Ectodermal cell (in vitro differentiated cells): ENCODE measurements at regions not wholly inside any gene's neighbourhood (a gene's known extent, or its start where the extent isn't known, plus 50 kb on each side); places are given as distances from the start of the nearest gene placed in this dataset.

Source experiments
- H3K27ac ChIP-seq: 2 replicates; pipeline ENCODE4 v1.7.0; 2013; ENCODE audit warnings: mild to moderate bottlenecking, low read depth, low read length; ENCODE audit not compliant: insufficient read depth, poor library complexity, severe bottlenecking
- H3K27me3 ChIP-seq: 2 replicates; pipeline ENCODE4 v1.7.0; 2013; ENCODE audit warnings: mild to moderate bottlenecking, low read length; ENCODE audit not compliant: insufficient read depth, control insufficient read depth, poor library complexity, severe bottlenecking
- H3K36me3 ChIP-seq: one replicate; pipeline ENCODE4 v1.7.0; 2013; ENCODE audit warnings: low read length; ENCODE audit not compliant: control insufficient read depth, insufficient read depth
- H3K4me1 ChIP-seq: one replicate; pipeline ENCODE4 v1.7.0; 2013; ENCODE audit warnings: low read length; ENCODE audit not compliant: control insufficient read depth, insufficient read depth
- H3K4me3 ChIP-seq: 2 replicates; pipeline ENCODE4 v1.7.0; 2013; ENCODE audit warnings: low read depth, low read length, control low read depth; ENCODE audit not compliant: insufficient read depth
- H3K9me3 ChIP-seq: 2 replicates; pipeline ENCODE4 v1.7.0; 2013; ENCODE audit warnings: mild to moderate bottlenecking, low read length, moderate library complexity; ENCODE audit not compliant: control insufficient read depth
- WGBS, 2 experiments: methylation state at CpG; one replicate each; pipeline ENCODE4 v1.1.7; 2013; ENCODE audit warnings: missing lambda C conversion rate in 2 of 2; 5-methylcytosine and 5-hydroxymethylcytosine counted together

DNA sequence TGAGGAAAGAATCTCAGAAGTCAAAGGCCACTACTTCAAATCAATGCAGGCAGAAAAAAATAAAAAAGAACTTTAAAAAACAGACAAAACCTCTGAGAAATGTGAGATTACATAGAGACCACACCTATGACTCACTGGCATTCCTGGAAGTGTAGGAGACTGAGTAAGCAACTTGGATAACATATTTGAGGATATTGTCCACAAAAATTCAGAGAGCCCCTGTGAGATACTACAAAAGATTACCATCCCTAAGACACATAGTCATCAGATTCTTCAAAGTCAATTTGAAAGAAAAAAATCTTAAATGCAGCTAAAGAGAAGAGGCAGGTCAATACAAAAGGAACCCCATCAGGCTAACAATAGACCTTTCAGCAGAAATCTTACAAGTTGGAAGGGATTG lies 887.3 kb downstream of the NTRK3 start:
- H3K27ac ChIP-seq, result no peak overlapping the region
- no peaks in the 10 kb centered on the region for H3K36me3 ChIP-seq
- H3K4me3 ChIP-seq, result no peak overlapping the region
- H3K4me1 ChIP-seq, result no peaks in the 10 kb centered on the region
- H3K27me3 ChIP-seq, result no peaks in the 10 kb centered on the region
- no peaks in the 10 kb centered on the region for H3K9me3 ChIP-seq

DNA sequence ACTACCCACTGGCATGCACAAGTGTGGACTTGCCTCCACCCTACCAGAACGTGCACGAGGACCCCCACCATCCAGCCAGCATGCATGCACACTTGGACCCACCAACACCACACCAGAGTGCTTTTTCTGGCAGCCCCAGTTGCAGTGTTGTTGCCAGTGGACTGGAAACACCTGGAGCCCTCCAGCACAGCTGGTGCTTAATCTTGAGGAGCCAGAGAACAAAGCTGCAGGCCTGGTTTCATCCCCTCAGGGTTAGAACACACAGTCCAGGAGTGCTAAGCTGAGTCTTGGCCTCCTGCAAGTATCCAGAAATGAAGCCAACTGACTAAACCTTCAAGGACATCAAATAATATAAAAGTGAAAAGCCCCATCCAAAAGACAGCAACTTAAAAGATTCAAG lies 888.0 kb downstream of the NTRK3 start:
- H3K36me3 ChIP-seq, result no peaks in the 10 kb centered on the region
- no peak overlapping the region for H3K4me3 ChIP-seq
- WGBS, 2 experiments, result 89 to 95% methylated on average over 2 of the region's 2 CpGs
- H3K4me1 ChIP-seq, result no peaks in the 10 kb centered on the region
- H3K27ac ChIP-seq, result no peak overlapping the region
- no peaks in the 10 kb centered on the region for H3K9me3 ChIP-seq
- no peaks in the 10 kb centered on the region for H3K27me3 ChIP-seq

DNA sequence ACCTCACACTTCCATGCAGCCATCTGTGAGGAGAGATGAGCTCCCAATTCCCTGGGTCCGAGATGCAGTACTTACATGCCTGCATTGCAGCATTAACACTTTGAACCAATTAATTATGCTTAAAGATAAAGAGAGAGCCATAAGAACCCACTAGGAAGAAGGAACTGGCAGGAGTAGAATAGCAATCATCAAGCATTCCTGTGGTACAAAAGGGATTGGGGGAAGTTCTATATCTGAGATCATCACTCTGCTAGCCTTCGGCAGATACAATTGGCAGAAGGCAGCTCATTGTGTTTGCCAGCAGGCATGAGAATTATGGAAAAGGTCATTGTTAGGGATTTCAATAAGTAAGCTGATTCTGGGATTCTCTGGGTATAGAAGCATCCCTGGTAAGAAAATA lies 891.4 kb downstream of the NTRK3 start:
- WGBS, 2 experiments, result 67 to 68% methylated on average over 2 of the region's 2 CpGs
- no peaks in the 10 kb centered on the region for H3K9me3 ChIP-seq
- no peaks in the 10 kb centered on the region for H3K36me3 ChIP-seq
- no peaks in the 10 kb centered on the region for H3K27me3 ChIP-seq
- H3K4me1 ChIP-seq, result no peaks in the 10 kb centered on the region
- H3K4me3 ChIP-seq, result no peak overlapping the region
- no peak overlapping the region for H3K27ac ChIP-seq

DNA sequence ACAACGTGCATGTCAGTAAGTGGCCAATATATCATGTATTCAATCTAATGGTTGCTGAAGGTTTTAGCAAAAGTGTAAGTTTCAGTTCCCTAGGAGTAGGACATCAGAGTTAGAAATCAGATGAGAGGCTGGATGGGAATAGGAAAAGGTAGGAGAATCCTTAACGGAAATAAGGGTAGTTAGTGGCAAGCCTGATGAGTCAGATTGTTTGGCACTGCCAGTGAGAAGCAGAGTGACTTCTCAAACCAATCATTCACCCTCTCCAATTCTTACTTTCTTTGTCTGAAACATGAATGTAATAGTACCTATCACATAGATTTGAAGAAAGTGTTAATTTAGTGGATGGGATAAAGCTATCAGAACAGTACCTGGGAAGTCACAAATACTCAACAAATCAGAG lies 894.0 kb downstream of the NTRK3 start:
- Histone ChIP-seq H3K4me3 (no peak overlapping the region), H3K4me1 (peaks cover 4% of the 10 kb centered on the region), H3K9me3 (no peaks in the 10 kb centered on the region), H3K27me3 (no peaks in the 10 kb centered on the region), H3K36me3 (no peaks in the 10 kb centered on the region), H3K27ac (no peak overlapping the region)
- WGBS, 2 experiments, result 90 to 94% methylated on average over 2 of the region's 2 CpGs

DNA sequence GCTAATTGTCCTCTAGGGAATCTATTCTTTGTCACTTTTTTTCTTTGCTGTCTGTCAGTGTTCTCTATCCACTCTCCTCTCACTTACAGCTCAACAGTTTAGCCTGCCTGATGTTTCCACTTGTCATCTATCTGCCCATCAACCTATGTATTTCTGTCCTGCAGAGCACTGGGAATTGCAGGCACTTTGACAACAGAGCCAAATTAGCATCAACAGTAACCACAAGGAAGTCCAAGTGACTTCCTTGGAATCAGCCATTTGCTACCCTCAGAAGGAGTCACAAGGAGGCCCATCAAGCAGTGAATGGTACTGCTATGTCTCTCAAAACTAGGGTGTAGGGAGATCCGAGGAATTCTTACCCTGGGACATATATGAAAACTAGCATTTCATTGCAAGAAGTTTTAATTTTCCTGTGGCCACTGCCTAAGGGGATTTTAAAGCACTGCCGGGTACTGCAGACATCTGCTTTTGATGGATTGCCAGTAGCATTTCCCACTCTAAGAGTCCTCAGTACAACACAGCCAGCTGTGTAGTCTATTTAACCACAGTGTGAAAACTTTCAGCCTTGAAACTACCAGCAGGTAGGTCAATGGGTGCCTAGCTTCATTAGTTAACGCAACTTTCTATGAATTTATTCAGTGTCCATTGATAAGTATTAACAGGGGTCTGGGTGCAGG lies 898.8 kb downstream of the NTRK3 start:
- Histone ChIP-seq H3K9me3 (no peaks in the 10 kb centered on the region), H3K27ac (no peak overlapping the region), H3K36me3 (no peaks in the 10 kb centered on the region), H3K27me3 (no peaks in the 10 kb centered on the region), H3K4me3 (no peak overlapping the region), H3K4me1 (peaks cover 7% of the 10 kb centered on the region)
- 69 to 86% methylated on average over 3 of the region's 3 CpGs for WGBS, 2 experiments

DNA sequence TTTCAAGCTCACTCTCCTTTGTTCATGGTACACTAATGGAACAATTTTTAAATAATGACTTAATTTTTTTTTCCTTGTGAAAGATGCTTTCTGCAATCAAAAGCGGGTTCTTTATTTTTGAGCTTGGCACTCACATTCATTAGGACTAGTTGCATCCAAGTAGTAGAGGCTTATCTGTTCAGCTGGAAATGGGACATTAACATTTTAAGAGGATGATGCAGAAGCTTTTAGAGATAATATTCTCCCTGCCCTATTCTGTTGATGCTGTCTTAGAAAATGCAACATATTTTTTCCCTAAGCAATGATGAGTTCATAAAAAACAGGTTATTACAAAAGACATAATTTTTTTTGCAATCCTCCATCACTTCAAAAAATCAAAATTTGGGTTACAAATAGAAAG lies 900.6 kb downstream of the NTRK3 start:
- Histone ChIP-seq H3K27me3 (no peaks in the 10 kb centered on the region), H3K36me3 (no peaks in the 10 kb centered on the region), H3K27ac (no peak overlapping the region), H3K4me1 (peaks cover 7% of the 10 kb centered on the region), H3K9me3 (no peaks in the 10 kb centered on the region), H3K4me3 (no peak overlapping the region)
- 100% methylated on average over 1 of the region's 1 CpG for WGBS, 2 experiments

DNA sequence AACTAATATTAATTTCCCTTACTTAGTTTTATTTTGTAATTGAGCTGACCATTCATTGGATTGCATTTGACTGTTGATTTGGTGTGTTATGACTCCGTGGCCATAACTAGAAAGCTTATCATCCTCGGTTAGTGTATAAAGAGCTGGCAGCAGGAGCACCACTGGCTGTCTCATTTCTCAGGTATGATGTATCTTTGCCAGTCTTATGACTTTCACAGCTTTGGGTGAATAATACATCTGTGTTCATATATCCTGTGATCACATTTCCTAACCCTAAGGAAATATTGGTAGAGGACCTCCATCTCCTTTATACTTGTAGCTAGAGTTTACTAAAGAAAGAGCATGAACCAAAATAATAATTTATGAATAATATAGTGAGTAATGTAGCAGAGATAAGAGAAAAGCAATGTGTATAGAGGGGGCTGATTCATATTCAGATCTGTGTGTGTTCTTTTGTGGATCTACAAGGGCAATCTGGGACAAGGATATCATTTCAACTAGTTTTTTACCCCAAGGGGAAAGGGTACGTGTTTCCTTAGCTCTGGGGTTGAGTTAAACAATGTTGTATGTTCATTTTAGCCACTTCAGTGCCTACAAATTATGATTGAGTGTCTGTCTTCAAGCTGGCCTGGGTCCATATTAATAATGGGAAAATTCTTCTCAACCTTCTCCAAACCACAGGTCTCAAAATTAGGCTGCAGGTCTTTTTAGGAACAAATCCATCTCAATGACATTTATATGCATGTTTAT lies 901.7 kb downstream of the NTRK3 start:
- Histone ChIP-seq H3K4me3 (no peak overlapping the region), H3K36me3 (no peaks in the 10 kb centered on the region), H3K9me3 (no peaks in the 10 kb centered on the region), H3K27ac (no peak overlapping the region), H3K27me3 (no peaks in the 10 kb centered on the region), H3K4me1 (peaks cover 7% of the 10 kb centered on the region)
- WGBS, 2 experiments, result 87 to 98% methylated on average over 3 of the region's 3 CpGs

DNA sequence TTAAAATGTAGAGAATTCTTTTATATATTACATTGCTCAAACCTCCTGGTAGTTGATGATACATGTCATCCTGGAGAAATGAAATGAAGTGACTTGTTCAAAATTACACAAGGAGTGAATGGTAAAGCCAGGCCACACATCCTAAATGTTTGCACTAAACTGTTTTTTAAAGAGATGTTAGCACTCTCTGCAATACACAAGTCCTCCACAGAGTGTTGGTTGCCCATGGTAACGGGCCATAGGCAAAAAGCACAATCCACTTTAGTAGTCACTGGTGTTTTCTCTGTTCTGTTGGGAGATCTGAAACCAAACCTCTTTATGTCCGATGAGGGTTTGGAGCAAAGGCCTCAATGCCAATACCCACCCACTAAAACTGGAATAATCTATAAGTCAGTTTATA lies 907.4 kb downstream of the NTRK3 start:
- no peaks in the 10 kb centered on the region for H3K9me3 ChIP-seq
- no peaks in the 10 kb centered on the region for H3K4me1 ChIP-seq
- no peaks in the 10 kb centered on the region for H3K36me3 ChIP-seq
- no peak overlapping the region for H3K27ac ChIP-seq
- H3K4me3 ChIP-seq, result no peak overlapping the region
- WGBS, 2 experiments, result 89 to 91% methylated on average over 2 of the region's 2 CpGs
- no peaks in the 10 kb centered on the region for H3K27me3 ChIP-seq

DNA sequence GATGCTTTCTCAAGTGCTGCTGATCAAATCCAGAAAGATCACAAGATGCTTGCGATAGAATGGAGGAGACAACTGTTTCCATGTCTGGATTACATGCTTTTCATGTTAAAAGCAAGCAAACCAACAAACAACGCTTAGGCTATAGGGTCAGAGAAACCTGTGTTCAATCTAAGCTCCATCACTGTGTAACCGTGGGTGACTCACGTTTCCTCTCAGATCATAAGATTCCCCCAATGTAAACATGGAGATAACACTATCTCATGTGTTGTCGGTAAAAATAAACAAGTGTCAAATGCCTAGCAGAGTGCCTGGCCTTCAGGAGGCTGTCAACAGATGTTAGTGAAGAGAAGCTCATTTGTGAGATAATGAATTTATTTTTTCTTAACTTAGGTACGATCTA lies 907.8 kb downstream of the NTRK3 start:
- 95 to 96% methylated on average over 5 of the region's 6 CpGs for WGBS, 2 experiments

DNA sequence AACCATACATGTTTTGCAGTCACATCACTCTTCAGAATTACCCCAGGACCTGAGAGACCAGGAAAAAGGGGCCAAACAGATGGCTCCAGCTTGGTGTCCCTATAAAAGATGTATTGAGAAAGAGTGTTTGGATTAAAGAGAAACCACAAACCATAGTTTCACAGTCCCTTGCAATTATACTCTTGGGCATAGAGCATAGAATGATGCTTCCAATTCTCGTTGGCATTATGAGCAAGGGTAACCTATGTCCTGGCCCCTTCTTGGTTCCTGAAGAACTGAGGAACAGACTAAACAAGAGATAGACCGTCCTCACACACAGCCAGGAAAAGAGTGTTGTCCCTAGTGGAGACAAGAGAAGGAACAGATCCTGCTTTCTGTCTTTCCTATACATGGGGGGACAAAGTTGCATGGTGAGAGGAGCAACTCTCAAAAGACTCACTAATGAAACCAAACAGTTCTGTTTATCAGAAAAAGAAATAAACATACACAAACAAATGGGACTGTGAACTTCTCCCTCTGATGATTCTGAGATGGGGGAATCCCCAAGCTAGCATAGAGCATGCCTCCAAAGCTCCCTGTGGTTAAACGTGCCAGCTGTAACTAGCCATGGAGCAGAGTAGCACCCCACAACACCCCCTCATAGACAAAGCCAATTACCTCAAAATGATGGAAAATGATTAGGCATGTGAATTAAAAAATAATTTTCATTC lies 908.6 kb downstream of the NTRK3 start:
- 91 to 100% methylated on average over 2 to 3 of the region's 3 CpGs for WGBS, 2 experiments
- Histone ChIP-seq H3K27ac (no peak overlapping the region), H3K9me3 (no peaks in the 10 kb centered on the region), H3K36me3 (no peaks in the 10 kb centered on the region), H3K4me1 (no peaks in the 10 kb centered on the region), H3K27me3 (no peaks in the 10 kb centered on the region), H3K4me3 (no peak overlapping the region)

More for the DNA sequence above, 907.8 kb downstream of the NTRK3 start:
- H3K27ac ChIP-seq, result no peak overlapping the region
- no peak overlapping the region for H3K4me3 ChIP-seq
- no peaks in the 10 kb centered on the region for H3K27me3 ChIP-seq
- no peaks in the 10 kb centered on the region for H3K9me3 ChIP-seq
- no peaks in the 10 kb centered on the region for H3K4me1 ChIP-seq
- H3K36me3 ChIP-seq, result no peaks in the 10 kb centered on the region
